ENCODE measurements at regions not wholly inside any gene's neighbourhood (a gene's known extent, or its start where the extent isn't known, plus 50 kb on each side); places are given as distances from the start of the nearest gene placed in this dataset.

DNA sequence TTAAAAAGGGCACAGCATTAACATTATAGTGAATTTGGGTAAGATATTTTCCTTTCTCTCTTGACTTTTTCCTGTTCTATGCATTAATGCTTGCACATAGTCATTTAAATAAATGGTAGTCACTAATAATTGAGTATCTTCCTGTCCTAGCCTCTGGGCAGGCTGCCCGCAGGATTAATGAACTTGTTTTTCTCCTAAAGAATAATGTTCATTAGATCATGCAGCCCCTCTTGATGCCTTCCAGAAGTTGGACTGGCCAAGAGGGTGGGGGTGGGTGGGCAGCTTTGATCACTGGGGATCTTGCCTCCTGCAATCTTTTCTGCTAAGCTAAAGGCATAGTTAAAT is 514.5 kb upstream of the CDH2 start:
- Histone ChIP-seq H3K27me3 (replicated peaks in 1 of 4; ENCODE audit: control insufficient read depth in 3 of 4, extremely low read depth in 1 of 4, insufficient read depth in 3 of 4, low read length in 3 of 4) (no peaks in the 10 kb centered on the region), H2BK20ac (ENCODE audit: low read length) (no peak overlapping the region; the same call in 1 of the 2 replicates), H2BK15ac (ENCODE audit: low read length) (no peak overlapping the region), H2BK12ac (ENCODE audit: low read depth, low read length) (no peak overlapping the region; the same call in 1 of the 2 replicates), H3K23me2 (ENCODE audit: low read depth, low read length) (no peaks in the 10 kb centered on the region), H2BK5ac (ENCODE audit: low read depth, low read length) (peak overlapping the region; percentile 85), H3K23ac (ENCODE audit: insufficient read length) (no peak overlapping the region), H3K4me3 (ENCODE audit: extremely low read depth in 1 of 4, insufficient read depth in 2 of 4, low read depth in 3 of 4, low read length in 4 of 4) (no peak overlapping the region), H3K4ac (replicated peaks; ENCODE audit: insufficient read length, low read depth, low read length) (no peak overlapping the region), H2AK5ac (ENCODE audit: low read depth, low read length) (no peak overlapping the region), H3K79me2 (ENCODE audit: control insufficient read depth in 1 of 2, insufficient read depth in 2 of 2, low read length in 2 of 2) (no peaks in the 10 kb centered on the region), H4K8ac (ENCODE audit: extremely low read depth, insufficient read depth, low read length) (no peak overlapping the region), H3K56ac (replicated peaks; ENCODE audit: insufficient read length, low read depth, low read length) (no peak overlapping the region), H3K36me3 (ENCODE audit: control insufficient read depth in 2 of 4, insufficient read depth in 4 of 4, low read length in 3 of 4) (no peaks in the 10 kb centered on the region), H3K9me3 (ENCODE audit: insufficient read depth in 2 of 2, low read depth in 1 of 2, low read length in 1 of 2) (no peaks in the 10 kb centered on the region), H2AFZ (ENCODE audit: low read length) (0 out of 2 replicates have a peak overlapping the region, but pooled peaks have one; percentile 69), H3K79me1 (ENCODE audit: low read depth, low read length) (no peaks in the 10 kb centered on the region), H3K14ac (ENCODE audit: insufficient read length) (no peak overlapping the region), H2BK120ac (replicated peaks; ENCODE audit: low read depth, low read length) (no peak overlapping the region), H3K4me2 (ENCODE audit: insufficient read depth in 1 of 2, low read depth in 2 of 2, low read length in 2 of 2) (no peak overlapping the region), H4K91ac (replicated peaks; ENCODE audit: insufficient read length, low read length) (no peak overlapping the region), H4K5ac (ENCODE audit: insufficient read length, low read depth, low read length) (no peak overlapping the region), H3K4me1 (replicated peaks in 1 of 4; ENCODE audit: control insufficient read depth in 3 of 4, insufficient read depth in 4 of 4, low read length in 3 of 4) (peaks cover 0 to 5% (median 2%) of the 10 kb centered on the region in 4 experiments; a peak in 4 of 7 replicates), H3K27ac (ENCODE audit: low read depth, low read length) (no peak overlapping the region), H3K18ac (ENCODE audit: extremely low read depth, low read length) (no peak overlapping the region), H3K9ac (replicated peaks in 1 of 4; ENCODE audit: extremely low read depth in 1 of 4, low read depth in 3 of 4, low read length in 3 of 4) (no peak overlapping the region), H4K20me1 (replicated peaks in 1 of 2; ENCODE audit: control insufficient read depth in 1 of 2, insufficient read depth in 2 of 2, low read length in 2 of 2) (no peaks in the 10 kb centered on the region)
- 89% methylated on average over 1 of the region's 1 CpG; no CpG with 5 or more reads in 1 of the 2 experiments for WGBS, 2 experiments (ENCODE audit: extremely low coverage in 1 of 2, insufficient coverage in 1 of 2, insufficient read length in 1 of 2, insufficient replicate concordance in 2 of 2, low coverage in 1 of 2, low lambda C conversion rate in 2 of 2, missing lambda C conversion rate in 1 of 2)
- ChIA-PET CTCF (ENCODE audit: partially characterized antibody) (no interaction called here), POLR2A (ENCODE audit: partially characterized antibody) (no interaction called here)
- no peak for FAIRE-seq
- no peak for DNase-seq (ENCODE audit: low read depth in 1 of 2, low spot score in 2 of 2)
- TF ChIP-seq MAFK (IDR thresholded peaks at IDR 0.05; ENCODE audit: low read depth, low read length) (no peak), JUND (IDR thresholded peaks at IDR 0.05; ENCODE audit: low read length) (no peak), RNF2 (IDR thresholded peaks at IDR 0.05; ENCODE audit: borderline replicate concordance, low read depth, low read length, missing control alignments, poor library complexity, severe bottlenecking) (no peak), NANOG (IDR thresholded peaks at IDR 0.05; ENCODE audit: insufficient read depth, low read depth, low read length, poor library complexity, severe bottlenecking) (no peak), TAF7 (optimal IDR thresholded peaks at IDR 0.05; ENCODE audit: borderline replicate concordance, low read depth, low read length) (no peak), CREB1 (IDR thresholded peaks at IDR 0.05) (no peak), SAP30 (IDR thresholded peaks at IDR 0.05; ENCODE audit: insufficient read depth, insufficient replicate concordance, low read length) (no peak), EP300 (IDR thresholded peaks at IDR 0.05; ENCODE audit: borderline replicate concordance in 1 of 2, low read depth in 2 of 2, low read length in 2 of 2) (no peak), RXRA (IDR thresholded peaks at IDR 0.05; ENCODE audit: insufficient read depth, low read depth, low read length) (no peak), FOSL1 (IDR thresholded peaks at IDR 0.05; ENCODE audit: insufficient read depth, low read depth, low read length) (no peak)
- TF ChIP-seq, protein P1, sequence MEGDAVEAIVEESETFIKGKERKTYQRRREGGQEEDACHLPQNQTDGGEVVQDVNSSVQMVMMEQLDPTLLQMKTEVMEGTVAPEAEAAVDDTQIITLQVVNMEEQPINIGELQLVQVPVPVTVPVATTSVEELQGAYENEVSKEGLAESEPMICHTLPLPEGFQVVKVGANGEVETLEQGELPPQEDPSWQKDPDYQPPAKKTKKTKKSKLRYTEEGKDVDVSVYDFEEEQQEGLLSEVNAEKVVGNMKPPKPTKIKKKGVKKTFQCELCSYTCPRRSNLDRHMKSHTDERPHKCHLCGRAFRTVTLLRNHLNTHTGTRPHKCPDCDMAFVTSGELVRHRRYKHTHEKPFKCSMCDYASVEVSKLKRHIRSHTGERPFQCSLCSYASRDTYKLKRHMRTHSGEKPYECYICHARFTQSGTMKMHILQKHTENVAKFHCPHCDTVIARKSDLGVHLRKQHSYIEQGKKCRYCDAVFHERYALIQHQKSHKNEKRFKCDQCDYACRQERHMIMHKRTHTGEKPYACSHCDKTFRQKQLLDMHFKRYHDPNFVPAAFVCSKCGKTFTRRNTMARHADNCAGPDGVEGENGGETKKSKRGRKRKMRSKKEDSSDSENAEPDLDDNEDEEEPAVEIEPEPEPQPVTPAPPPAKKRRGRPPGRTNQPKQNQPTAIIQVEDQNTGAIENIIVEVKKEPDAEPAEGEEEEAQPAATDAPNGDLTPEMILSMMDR (IDR thresholded peaks at IDR 0.05; ENCODE audit: control extremely low read depth in 1 of 3, insufficient read depth in 1 of 3, low read depth in 1 of 3, low read length in 3 of 3) = no peak
